ENCODE measurements at regions not wholly inside any gene's neighbourhood (a gene's known extent, or its start where the extent isn't known, plus 50 kb on each side); places are given as distances from the start of the nearest gene placed in this dataset.

DNA sequence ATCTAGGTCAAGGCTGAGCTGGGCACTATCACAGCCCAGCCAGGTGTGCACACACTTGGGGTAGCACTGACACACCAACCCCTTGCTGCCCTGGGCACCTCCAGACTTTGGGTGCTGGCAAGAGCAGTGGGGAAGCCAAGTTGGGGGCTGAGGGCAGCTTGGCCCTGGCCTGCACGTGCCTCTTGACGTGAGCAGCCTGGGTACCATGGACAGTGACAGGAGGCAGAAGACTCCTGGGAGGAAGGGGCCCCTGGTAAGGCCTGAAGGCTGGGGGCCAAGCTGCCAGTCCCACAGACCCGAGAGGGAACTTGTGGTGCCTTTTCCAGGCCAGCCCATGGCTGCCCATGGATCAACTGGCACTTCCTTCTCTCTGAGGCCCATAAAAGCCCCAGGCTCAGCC, 124.1 kb upstream of the SFSWAP start:
- TF ChIP-seq CTCF (conservative IDR thresholded peaks at IDR 0.05; ENCODE audit: low read depth, low read length) (no peak), EZH2 (IDR thresholded peaks at IDR 0.05; ENCODE audit: borderline replicate concordance, low read depth, low read length, poor library complexity, severe bottlenecking) (no peak)
